ENCODE measurements at regions not wholly inside any gene's neighbourhood (a gene's known extent, or its start where the extent isn't known, plus 50 kb on each side); places are given as distances from the start of the nearest gene placed in this dataset.

DNA sequence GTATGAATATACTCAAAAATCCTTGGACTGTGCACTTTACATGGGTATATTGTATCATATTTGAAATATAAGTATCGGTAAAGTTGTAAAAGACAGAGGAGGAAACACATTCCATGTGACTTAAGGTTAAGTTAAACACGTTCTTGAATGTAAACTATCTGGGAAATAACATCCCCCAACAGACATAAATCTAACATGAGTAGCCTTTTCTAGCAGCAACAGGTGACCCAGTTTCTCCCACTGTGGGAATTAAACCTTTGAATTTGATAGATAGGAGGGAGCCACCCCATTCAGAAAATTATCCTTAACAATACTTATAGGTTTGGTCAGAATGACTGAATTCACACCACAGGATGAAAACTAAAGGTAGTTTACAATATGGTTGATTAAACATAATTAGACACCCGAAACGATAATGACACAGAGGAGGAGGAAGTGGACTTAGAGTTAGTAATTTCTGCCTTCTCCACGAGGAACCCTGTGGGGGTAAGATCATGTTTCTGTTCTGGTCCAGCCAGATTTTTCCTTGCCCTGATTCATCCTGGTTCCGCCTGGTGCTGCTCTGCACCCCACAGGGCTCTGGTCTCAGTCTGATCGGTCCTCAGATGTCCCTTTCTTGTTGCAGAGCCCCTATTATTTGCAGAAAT, 84.6 kb upstream of the DNAH5 start:
- ChIA-PET CTCF (no interaction called here), POLR2A (no interaction called here)
- TF ChIP-seq, protein P1, sequence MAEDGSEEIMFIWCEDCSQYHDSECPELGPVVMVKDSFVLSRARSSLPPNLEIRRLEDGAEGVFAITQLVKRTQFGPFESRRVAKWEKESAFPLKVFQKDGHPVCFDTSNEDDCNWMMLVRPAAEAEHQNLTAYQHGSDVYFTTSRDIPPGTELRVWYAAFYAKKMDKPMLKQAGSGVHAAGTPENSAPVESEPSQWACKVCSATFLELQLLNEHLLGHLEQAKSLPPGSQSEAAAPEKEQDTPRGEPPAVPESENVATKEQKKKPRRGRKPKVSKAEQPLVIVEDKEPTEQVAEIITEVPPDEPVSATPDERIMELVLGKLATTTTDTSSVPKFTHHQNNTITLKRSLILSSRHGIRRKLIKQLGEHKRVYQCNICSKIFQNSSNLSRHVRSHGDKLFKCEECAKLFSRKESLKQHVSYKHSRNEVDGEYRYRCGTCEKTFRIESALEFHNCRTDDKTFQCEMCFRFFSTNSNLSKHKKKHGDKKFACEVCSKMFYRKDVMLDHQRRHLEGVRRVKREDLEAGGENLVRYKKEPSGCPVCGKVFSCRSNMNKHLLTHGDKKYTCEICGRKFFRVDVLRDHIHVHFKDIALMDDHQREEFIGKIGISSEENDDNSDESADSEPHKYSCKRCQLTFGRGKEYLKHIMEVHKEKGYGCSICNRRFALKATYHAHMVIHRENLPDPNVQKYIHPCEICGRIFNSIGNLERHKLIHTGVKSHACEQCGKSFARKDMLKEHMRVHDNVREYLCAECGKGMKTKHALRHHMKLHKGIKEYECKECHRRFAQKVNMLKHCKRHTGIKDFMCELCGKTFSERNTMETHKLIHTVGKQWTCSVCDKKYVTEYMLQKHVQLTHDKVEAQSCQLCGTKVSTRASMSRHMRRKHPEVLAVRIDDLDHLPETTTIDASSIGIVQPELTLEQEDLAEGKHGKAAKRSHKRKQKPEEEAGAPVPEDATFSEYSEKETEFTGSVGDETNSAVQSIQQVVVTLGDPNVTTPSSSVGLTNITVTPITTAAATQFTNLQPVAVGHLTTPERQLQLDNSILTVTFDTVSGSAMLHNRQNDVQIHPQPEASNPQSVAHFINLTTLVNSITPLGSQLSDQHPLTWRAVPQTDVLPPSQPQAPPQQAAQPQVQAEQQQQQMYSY (CRISPR knock-in tag; IDR thresholded peaks at IDR 0.05), result no peak
- TF ChIP-seq ZBTB21 (CRISPR knock-in tag; IDR thresholded peaks at IDR 0.05; ENCODE audit: borderline replicate concordance) (no peak), ZNF121 (CRISPR knock-in tag; IDR thresholded peaks at IDR 0.05) (no peak), GABPB1 (CRISPR knock-in tag; IDR thresholded peaks at IDR 0.05) (no peak), CREB1 (CRISPR knock-in tag; IDR thresholded peaks at IDR 0.05) (no peak), FOXP1 (CRISPR knock-in tag; IDR thresholded peaks at IDR 0.05; ENCODE audit: borderline replicate concordance) (no peak), ZNF317 (CRISPR knock-in tag; IDR thresholded peaks at IDR 0.05; ENCODE audit: borderline replicate concordance, low read depth) (no peak), ZNF671 (CRISPR knock-in tag; IDR thresholded peaks at IDR 0.05) (no peak)
- TF ChIP-seq, protein P2, sequence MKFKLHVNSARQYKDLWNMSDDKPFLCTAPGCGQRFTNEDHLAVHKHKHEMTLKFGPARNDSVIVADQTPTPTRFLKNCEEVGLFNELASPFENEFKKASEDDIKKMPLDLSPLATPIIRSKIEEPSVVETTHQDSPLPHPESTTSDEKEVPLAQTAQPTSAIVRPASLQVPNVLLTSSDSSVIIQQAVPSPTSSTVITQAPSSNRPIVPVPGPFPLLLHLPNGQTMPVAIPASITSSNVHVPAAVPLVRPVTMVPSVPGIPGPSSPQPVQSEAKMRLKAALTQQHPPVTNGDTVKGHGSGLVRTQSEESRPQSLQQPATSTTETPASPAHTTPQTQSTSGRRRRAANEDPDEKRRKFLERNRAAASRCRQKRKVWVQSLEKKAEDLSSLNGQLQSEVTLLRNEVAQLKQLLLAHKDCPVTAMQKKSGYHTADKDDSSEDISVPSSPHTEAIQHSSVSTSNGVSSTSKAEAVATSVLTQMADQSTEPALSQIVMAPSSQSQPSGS (CRISPR knock-in tag; IDR thresholded peaks at IDR 0.05; ENCODE audit: borderline replicate concordance, low read depth), result no peak
- TF ChIP-seq, protein P3, sequence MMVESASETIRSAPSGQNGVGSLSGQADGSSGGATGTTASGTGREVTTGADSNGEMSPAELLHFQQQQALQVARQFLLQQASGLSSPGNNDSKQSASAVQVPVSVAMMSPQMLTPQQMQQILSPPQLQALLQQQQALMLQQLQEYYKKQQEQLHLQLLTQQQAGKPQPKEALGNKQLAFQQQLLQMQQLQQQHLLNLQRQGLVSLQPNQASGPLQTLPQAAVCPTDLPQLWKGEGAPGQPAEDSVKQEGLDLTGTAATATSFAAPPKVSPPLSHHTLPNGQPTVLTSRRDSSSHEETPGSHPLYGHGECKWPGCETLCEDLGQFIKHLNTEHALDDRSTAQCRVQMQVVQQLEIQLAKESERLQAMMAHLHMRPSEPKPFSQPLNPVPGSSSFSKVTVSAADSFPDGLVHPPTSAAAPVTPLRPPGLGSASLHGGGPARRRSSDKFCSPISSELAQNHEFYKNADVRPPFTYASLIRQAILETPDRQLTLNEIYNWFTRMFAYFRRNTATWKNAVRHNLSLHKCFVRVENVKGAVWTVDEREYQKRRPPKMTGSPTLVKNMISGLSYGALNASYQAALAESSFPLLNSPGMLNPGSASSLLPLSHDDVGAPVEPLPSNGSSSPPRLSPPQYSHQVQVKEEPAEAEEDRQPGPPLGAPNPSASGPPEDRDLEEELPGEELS (CRISPR knock-in tag; IDR thresholded peaks at IDR 0.05), result no peak
- TF ChIP-seq, protein P4, sequence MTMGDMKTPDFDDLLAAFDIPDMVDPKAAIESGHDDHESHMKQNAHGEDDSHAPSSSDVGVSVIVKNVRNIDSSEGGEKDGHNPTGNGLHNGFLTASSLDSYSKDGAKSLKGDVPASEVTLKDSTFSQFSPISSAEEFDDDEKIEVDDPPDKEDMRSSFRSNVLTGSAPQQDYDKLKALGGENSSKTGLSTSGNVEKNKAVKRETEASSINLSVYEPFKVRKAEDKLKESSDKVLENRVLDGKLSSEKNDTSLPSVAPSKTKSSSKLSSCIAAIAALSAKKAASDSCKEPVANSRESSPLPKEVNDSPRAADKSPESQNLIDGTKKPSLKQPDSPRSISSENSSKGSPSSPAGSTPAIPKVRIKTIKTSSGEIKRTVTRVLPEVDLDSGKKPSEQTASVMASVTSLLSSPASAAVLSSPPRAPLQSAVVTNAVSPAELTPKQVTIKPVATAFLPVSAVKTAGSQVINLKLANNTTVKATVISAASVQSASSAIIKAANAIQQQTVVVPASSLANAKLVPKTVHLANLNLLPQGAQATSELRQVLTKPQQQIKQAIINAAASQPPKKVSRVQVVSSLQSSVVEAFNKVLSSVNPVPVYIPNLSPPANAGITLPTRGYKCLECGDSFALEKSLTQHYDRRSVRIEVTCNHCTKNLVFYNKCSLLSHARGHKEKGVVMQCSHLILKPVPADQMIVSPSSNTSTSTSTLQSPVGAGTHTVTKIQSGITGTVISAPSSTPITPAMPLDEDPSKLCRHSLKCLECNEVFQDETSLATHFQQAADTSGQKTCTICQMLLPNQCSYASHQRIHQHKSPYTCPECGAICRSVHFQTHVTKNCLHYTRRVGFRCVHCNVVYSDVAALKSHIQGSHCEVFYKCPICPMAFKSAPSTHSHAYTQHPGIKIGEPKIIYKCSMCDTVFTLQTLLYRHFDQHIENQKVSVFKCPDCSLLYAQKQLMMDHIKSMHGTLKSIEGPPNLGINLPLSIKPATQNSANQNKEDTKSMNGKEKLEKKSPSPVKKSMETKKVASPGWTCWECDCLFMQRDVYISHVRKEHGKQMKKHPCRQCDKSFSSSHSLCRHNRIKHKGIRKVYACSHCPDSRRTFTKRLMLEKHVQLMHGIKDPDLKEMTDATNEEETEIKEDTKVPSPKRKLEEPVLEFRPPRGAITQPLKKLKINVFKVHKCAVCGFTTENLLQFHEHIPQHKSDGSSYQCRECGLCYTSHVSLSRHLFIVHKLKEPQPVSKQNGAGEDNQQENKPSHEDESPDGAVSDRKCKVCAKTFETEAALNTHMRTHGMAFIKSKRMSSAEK (CRISPR knock-in tag; IDR thresholded peaks at IDR 0.05; ENCODE audit: borderline replicate concordance), result no peak
- TF ChIP-seq, protein P5, sequence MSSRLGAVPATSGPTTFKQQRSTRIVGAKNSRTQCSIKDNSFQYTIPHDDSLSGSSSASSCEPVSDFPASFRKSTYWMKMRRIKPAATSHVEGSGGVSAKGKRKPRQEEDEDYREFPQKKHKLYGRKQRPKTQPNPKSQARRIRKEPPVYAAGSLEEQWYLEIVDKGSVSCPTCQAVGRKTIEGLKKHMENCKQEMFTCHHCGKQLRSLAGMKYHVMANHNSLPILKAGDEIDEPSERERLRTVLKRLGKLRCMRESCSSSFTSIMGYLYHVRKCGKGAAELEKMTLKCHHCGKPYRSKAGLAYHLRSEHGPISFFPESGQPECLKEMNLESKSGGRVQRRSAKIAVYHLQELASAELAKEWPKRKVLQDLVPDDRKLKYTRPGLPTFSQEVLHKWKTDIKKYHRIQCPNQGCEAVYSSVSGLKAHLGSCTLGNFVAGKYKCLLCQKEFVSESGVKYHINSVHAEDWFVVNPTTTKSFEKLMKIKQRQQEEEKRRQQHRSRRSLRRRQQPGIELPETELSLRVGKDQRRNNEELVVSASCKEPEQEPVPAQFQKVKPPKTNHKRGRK (CRISPR knock-in tag; IDR thresholded peaks at IDR 0.05; ENCODE audit: borderline replicate concordance), result no peak
- Mint-ChIP-seq H3K9me3 (no peaks in the 10 kb centered on the region; the same call in 1 of the 2 replicates), H3K27ac (no peak overlapping the region), H3K4me3 (no peak overlapping the region), H3K36me3 (no peaks in the 10 kb centered on the region), H3K27me3 (ENCODE audit: low read depth) (peaks cover under 1% of the 10 kb centered on the region), H3K4me1 (peaks cover 4% of the 10 kb centered on the region; the same call in 1 of the 2 replicates)
- DNase-seq (ENCODE audit: low spot score) (no peak), ATAC-seq (no peak)

Data from WTC11 (cell line).